HepG2 (cell line): ENCODE measurements at regions not wholly inside any gene's neighbourhood (a gene's known extent, or its start where the extent isn't known, plus 50 kb on each side); places are given as distances from the start of the nearest gene placed in this dataset.

ENCODE experiments used
- EZH2 ChIP-seq: conservative IDR thresholded peaks from 2 replicates; pipeline ENCODE4 v1.6.1; 2012; ENCODE audit warnings: mild to moderate bottlenecking, low read depth, low read length, moderate library complexity
- SIN3B ChIP-seq: fragments of 150-350 bp; IDR thresholded peaks from 2 replicates; pipeline ENCODE4 v1.6.1; 2014; ENCODE audit warnings: low read length
- ZFX ChIP-seq: sonication (generic); formaldehyde crosslinking; IDR thresholded peaks from 2 replicates; pipeline ENCODE4 v1.4.0; 2020; ENCODE audit warnings: mild to moderate bottlenecking, low read depth, missing genetic modification reagents, moderate library complexity
- ZNF720 ChIP-seq: sonication (generic); formaldehyde crosslinking; IDR thresholded peaks from 2 replicates; pipeline ENCODE4 v1.4.0; 2020; ENCODE audit warnings: missing genetic modification reagents

- no peak for TF ChIP-seq SIN3B
- TF ChIP-seq ZNF720 = no peak
- TF ChIP-seq ZFX (CRISPR knock-in tag) = no peak
- no peak for TF ChIP-seq EZH2
Measured at GRCh38 chr1:4421986-4422385, 232.4 kb upstream of the AJAP1 start.
